Vagina (tissue), 2 donors: ENCODE measurements at regions not wholly inside any gene's neighbourhood (a gene's known extent, or its start where the extent isn't known, plus 50 kb on each side); places are given as distances from the start of the nearest gene placed in this dataset.

Experiments
- CTCF ChIP-seq, 3 experiments: fragments of 450-650 bp in 2 of 3; fragments of 200-600 bp in 1 of 3; sonication (generic) in 1 of 3; IDR thresholded peaks; one replicate each; pipeline ENCODE4 v1.5.1; 2017 to 2019; ENCODE audit warnings: antibody characterized with exemption in 3 of 3, mild to moderate bottlenecking in 2 of 3, moderate library complexity in 2 of 3
- POLR2A ChIP-seq, 2 donors: fragments of 450-650 bp; IDR thresholded peaks; one replicate each; pipeline ENCODE4 v1.6.1; 2017; ENCODE audit warnings: antibody characterized with exemption in 2 of 2, mild to moderate bottlenecking in 2 of 2, moderate library complexity in 2 of 2
- POLR2AphosphoS5 ChIP-seq, 2 donors: sonication (generic); formaldehyde crosslinking; IDR thresholded peaks; one replicate each; pipeline ENCODE4 v1.9.0; 2017; ENCODE audit warnings: antibody characterized with exemption in 2 of 2, mild to moderate bottlenecking in 2 of 2, low read depth in 1 of 2; ENCODE audit not compliant: insufficient read depth in 1 of 2

- no peak for TF ChIP-seq POLR2A (IDR thresholded peaks at IDR 0.05)
- no peak for TF ChIP-seq POLR2AphosphoS5 (IDR thresholded peaks at IDR 0.05; ENCODE audit: insufficient read depth in 1 of 2, low read depth in 1 of 2)
- TF ChIP-seq CTCF (IDR thresholded peaks at IDR 0.05): no peak
Measured at GRCh38 chr2:35790292-35790691, 565.3 kb upstream of the CRIM1 start.
